Right atrium auricular region (tissue), 2 donors: ENCODE measurements at regions not wholly inside any gene's neighbourhood (a gene's known extent, or its start where the extent isn't known, plus 50 kb on each side); places are given as distances from the start of the nearest gene placed in this dataset.

Source experiments
- DNase-seq: peaks from one replicate; pipeline ENCODE4 v3.0.0-alpha.2; 2019; ENCODE audit warnings: low spot score
- H3K27ac ChIP-seq, 2 donors: fragments of 200-600 bp; sonication (generic); 1 replicate in 1 of 2; 2 replicates in 1 of 2; pipeline ENCODE4 v1.5.1; 2016 to 2019
- H3K27me3 ChIP-seq, 2 donors: fragments of 200-600 bp; sonication (generic); one replicate each; pipeline versions ENCODE4 v1.5.1 to v1.6.0; 2017 to 2019
- H3K36me3 ChIP-seq: fragments of 200-600 bp; sonication (generic); one replicate; pipeline ENCODE4 v1.5.1; 2016
- H3K4me1 ChIP-seq, 2 donors: fragments of 200-600 bp; sonication (generic); one replicate each; pipeline versions ENCODE4 v1.5.1 to v1.6.0; 2017 to 2019
- H3K4me3 ChIP-seq, 2 donors: fragments of 200-600 bp; sonication (generic); 1 replicate in 1 of 2; 2 replicates in 1 of 2; pipeline ENCODE4 v1.5.1; 2017 to 2019; ENCODE audit warnings: mild to moderate bottlenecking in 1 of 2, moderate library complexity in 1 of 2
- H3K9me3 ChIP-seq, 2 donors: fragments of 200-600 bp; sonication (generic); one replicate each; pipeline ENCODE4 v1.5.1; 2019
- CTCF ChIP-seq, 2 donors: fragments of 200-600 bp; sonication (generic); IDR thresholded peaks; one replicate each; pipeline ENCODE4 v1.5.1; 2019; ENCODE audit warnings: antibody characterized with exemption in 2 of 2

GRCh38 chr16:64225036-64225435 lies 896.8 kb downstream of the CDH11 start:
- H3K4me3 ChIP-seq: no peak overlapping the region
- H3K9me3 ChIP-seq: no peaks in the 10 kb centered on the region
- no peak for DNase-seq
- TF ChIP-seq CTCF (IDR thresholded peaks at IDR 0.05): no peak
- H3K36me3 ChIP-seq: no peaks in the 10 kb centered on the region
- no peaks in the 10 kb centered on the region for H3K27me3 ChIP-seq
- no peaks in the 10 kb centered on the region for H3K4me1 ChIP-seq
- H3K27ac ChIP-seq: no peak overlapping the region

- Histone ChIP-seq H3K9me3 (no peaks in the 10 kb centered on the region), H3K4me3 (no peak overlapping the region), H3K4me1 (no peaks in the 10 kb centered on the region), H3K27me3 (no peaks in the 10 kb centered on the region), H3K27ac (no peak overlapping the region), H3K36me3 (no peaks in the 10 kb centered on the region)
- TF ChIP-seq CTCF (IDR thresholded peaks at IDR 0.05): no peak
- no peak for DNase-seq
These were observed 903.9 kb downstream of the CDH11 start for GRCh38 chr16:64217789-64218535.

- H3K4me1 ChIP-seq: no peaks in the 10 kb centered on the region
These were observed 906.1 kb downstream of the CDH11 start for GRCh38 chr16:64215730-64216129.

GRCh38 chr16:64211331-64211730 lies 910.5 kb downstream of the CDH11 start:
- no peak overlapping the region for H3K4me3 ChIP-seq
- H3K36me3 ChIP-seq: no peaks in the 10 kb centered on the region
- H3K27ac ChIP-seq: no peak overlapping the region
- H3K27me3 ChIP-seq: no peaks in the 10 kb centered on the region
- DNase-seq: no peak
- H3K9me3 ChIP-seq: no peaks in the 10 kb centered on the region
- H3K4me1 ChIP-seq: no peaks in the 10 kb centered on the region
- TF ChIP-seq CTCF (IDR thresholded peaks at IDR 0.05): no peak

More at GRCh38 chr16:64215730-64216129, 906.1 kb downstream of the CDH11 start:
- no peak for TF ChIP-seq CTCF (IDR thresholded peaks at IDR 0.05)
- DNase-seq: no peak
- H3K36me3 ChIP-seq: no peaks in the 10 kb centered on the region
- no peaks in the 10 kb centered on the region for H3K9me3 ChIP-seq
- H3K4me3 ChIP-seq: no peak overlapping the region
- H3K27me3 ChIP-seq: no peaks in the 10 kb centered on the region
- no peak overlapping the region for H3K27ac ChIP-seq

GRCh38 chr16:64206862-64207261 lies 915.0 kb downstream of the CDH11 start:
- no peak overlapping the region for H3K4me3 ChIP-seq
- H3K4me1 ChIP-seq: no peaks in the 10 kb centered on the region
- H3K36me3 ChIP-seq: no peaks in the 10 kb centered on the region
- no peak for DNase-seq
- no peak overlapping the region for H3K27ac ChIP-seq
- no peaks in the 10 kb centered on the region for H3K9me3 ChIP-seq
- TF ChIP-seq CTCF (IDR thresholded peaks at IDR 0.05): no peak
- no peaks in the 10 kb centered on the region for H3K27me3 ChIP-seq

GRCh38 chr16:64203126-64203525 lies 918.7 kb downstream of the CDH11 start:
- Histone ChIP-seq H3K9me3 (no peaks in the 10 kb centered on the region), H3K27me3 (no peaks in the 10 kb centered on the region), H3K27ac (no peak overlapping the region), H3K36me3 (no peaks in the 10 kb centered on the region), H3K4me3 (no peak overlapping the region), H3K4me1 (no peaks in the 10 kb centered on the region)
- TF ChIP-seq CTCF (IDR thresholded peaks at IDR 0.05): no peak
- DNase-seq: no peak
